PFSK-1 (cell line): ENCODE measurements at regions not wholly inside any gene's neighbourhood (a gene's known extent, or its start where the extent isn't known, plus 50 kb on each side); places are given as distances from the start of the nearest gene placed in this dataset.

Experiments used
- FOXP2 ChIP-seq: optimal IDR thresholded peaks from 2 replicates; pipeline ENCODE3; 2011; ENCODE audit warnings: borderline replicate concordance, control low read depth, inconsistent platforms; ENCODE audit not compliant: insufficient read depth; ENCODE audit errors: extremely low read length, extremely low read depth
- POLR2AphosphoS5 ChIP-seq: IDR thresholded peaks from 2 replicates; pipeline ENCODE4 v1.6.1; 2012; ENCODE audit warnings: low read depth, mild to moderate bottlenecking, control low read depth, low read length, moderate library complexity
- SIN3A ChIP-seq: IDR thresholded peaks from 2 replicates; pipeline ENCODE4 v1.6.1; 2012; ENCODE audit warnings: mild to moderate bottlenecking, low read length, moderate library complexity, borderline replicate concordance; ENCODE audit not compliant: insufficient read depth

DNA sequence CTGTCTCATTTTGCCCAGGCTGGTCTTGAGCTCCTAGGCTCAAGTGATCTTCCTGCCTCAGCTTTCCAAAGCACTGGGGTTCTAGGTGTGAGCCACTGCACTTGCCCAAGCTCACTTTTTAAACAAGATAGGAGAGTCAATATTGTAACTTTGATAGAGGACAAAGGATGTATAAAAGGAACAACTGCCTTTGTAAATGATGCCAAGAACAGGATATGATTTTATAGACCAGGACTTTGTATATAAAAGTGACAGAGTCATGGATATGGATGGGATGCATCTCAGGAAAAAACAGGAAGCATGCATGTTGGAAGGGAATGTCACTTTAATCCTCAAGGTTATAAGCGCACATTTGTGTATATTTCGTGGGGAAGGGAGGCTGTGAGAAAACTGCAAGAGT lies 338.4 kb downstream of the PRL start:
- TF ChIP-seq FOXP2 (no peak), POLR2AphosphoS5 (no peak), SIN3A (no peak)
